ENCODE measurements at regions not wholly inside any gene's neighbourhood (a gene's known extent, or its start where the extent isn't known, plus 50 kb on each side); places are given as distances from the start of the nearest gene placed in this dataset.

DNA sequence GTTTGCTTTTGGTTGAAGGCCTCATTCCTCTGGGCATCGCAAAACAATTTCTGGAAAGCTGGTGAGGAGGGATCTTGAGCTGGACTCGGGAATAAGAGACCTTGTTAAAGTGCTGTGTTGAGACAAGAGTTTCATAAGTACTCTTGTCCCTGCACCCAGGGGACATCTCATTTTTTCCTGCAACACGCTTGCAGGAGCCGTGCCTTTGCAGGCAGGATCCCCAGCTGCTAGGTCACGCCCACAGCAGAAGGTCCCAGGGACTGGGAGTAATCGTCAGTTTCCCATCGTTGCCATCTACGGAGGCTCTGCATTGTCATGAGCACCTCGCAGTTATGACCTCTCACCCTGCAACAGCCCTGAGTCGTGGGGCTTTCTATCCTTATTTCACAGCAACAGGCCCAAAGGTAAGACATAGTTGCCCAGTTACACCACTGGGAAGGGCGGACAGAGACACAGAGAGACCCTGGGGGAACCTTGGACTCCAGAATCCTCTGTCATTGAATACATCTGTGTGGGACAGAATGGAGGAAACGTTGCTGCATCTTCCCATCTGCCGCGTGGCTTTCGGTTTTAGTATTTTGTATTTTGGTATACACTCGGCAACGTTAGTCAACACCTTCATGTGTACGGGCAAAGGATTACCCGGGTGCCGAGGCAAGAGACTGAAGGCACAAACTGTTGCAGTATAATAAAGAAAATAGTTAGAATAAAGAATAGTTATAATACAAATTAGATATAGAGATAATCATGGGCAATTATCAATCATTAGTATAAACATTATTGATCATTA lies 60.4 kb upstream of the DMRTB1 start:
- TF ChIP-seq, protein P1, sequence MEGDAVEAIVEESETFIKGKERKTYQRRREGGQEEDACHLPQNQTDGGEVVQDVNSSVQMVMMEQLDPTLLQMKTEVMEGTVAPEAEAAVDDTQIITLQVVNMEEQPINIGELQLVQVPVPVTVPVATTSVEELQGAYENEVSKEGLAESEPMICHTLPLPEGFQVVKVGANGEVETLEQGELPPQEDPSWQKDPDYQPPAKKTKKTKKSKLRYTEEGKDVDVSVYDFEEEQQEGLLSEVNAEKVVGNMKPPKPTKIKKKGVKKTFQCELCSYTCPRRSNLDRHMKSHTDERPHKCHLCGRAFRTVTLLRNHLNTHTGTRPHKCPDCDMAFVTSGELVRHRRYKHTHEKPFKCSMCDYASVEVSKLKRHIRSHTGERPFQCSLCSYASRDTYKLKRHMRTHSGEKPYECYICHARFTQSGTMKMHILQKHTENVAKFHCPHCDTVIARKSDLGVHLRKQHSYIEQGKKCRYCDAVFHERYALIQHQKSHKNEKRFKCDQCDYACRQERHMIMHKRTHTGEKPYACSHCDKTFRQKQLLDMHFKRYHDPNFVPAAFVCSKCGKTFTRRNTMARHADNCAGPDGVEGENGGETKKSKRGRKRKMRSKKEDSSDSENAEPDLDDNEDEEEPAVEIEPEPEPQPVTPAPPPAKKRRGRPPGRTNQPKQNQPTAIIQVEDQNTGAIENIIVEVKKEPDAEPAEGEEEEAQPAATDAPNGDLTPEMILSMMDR (IDR thresholded peaks at IDR 0.05; ENCODE audit: low read depth, low read length, poor library complexity, severe bottlenecking), result no peak
- TF ChIP-seq EZH2phosphoT487 (IDR thresholded peaks at IDR 0.05; ENCODE audit: borderline replicate concordance, low read length), result no peak

All from DOHH2 (cell line).